ENCODE measurements at regions not wholly inside any gene's neighbourhood (a gene's known extent, or its start where the extent isn't known, plus 50 kb on each side); places are given as distances from the start of the nearest gene placed in this dataset.

- DNase-seq (ENCODE audit: low spot score), result no peak
Observed at GRCh38 chr18:77755187-77755586, 505.5 kb downstream of the GALR1 start.

- no peak for DNase-seq (ENCODE audit: low spot score)
Observed at GRCh38 chr18:77761332-77761731, 511.7 kb downstream of the GALR1 start.

- no peak for DNase-seq (ENCODE audit: low spot score)
Observed at GRCh38 chr18:77762014-77762413, 512.4 kb downstream of the GALR1 start.

GRCh38 chr18:77762642-77763041, 513.0 kb downstream of the GALR1 start:
- DNase-seq (ENCODE audit: low spot score), result no peak

- DNase-seq (ENCODE audit: low spot score), result no peak
Observed at GRCh38 chr18:77763530-77764145, 514.0 kb downstream of the GALR1 start.

- DNase-seq (ENCODE audit: low spot score), result peak; percentile 71
Observed at GRCh38 chr18:77765468-77765867, 515.8 kb downstream of the GALR1 start.

- DNase-seq (ENCODE audit: low spot score), result no peak
Observed at GRCh38 chr18:77766421-77766820, 516.8 kb downstream of the GALR1 start.

- DNase-seq (ENCODE audit: low spot score), result peak; percentile 10
Observed at GRCh38 chr18:77772177-77772576, 522.5 kb downstream of the GALR1 start.

GRCh38 chr18:77776104-77776503, 526.5 kb downstream of the GALR1 start:
- no peak for DNase-seq (ENCODE audit: low spot score)

- DNase-seq (ENCODE audit: low spot score), result no peak
Observed at GRCh38 chr18:77777163-77777562, 527.5 kb downstream of the GALR1 start.

GRCh38 chr18:77784759-77785379, 535.2 kb downstream of the GALR1 start:
- DNase-seq (ENCODE audit: low spot score), result no peak

- DNase-seq (ENCODE audit: low spot score), result no peak
Observed at GRCh38 chr18:77785415-77785975, 535.8 kb downstream of the GALR1 start.

GRCh38 chr18:77803024-77803423, 553.4 kb downstream of the GALR1 start:
- DNase-seq (ENCODE audit: low spot score), result no peak

- DNase-seq (ENCODE audit: low spot score), result no peak
Observed at GRCh38 chr18:77804382-77804781, 554.7 kb downstream of the GALR1 start.

GRCh38 chr18:77807650-77808049, 558.0 kb downstream of the GALR1 start:
- DNase-seq (ENCODE audit: low spot score), result no peak

GRCh38 chr18:77811503-77811902, 561.9 kb downstream of the GALR1 start:
- DNase-seq (ENCODE audit: low spot score), result peak; percentile 63

GRCh38 chr18:77815666-77816338, 566.2 kb downstream of the GALR1 start:
- DNase-seq (ENCODE audit: low spot score), result no peak

- no peak for DNase-seq (ENCODE audit: low spot score)
Observed at GRCh38 chr18:77818328-77818727, 568.7 kb downstream of the GALR1 start.

GRCh38 chr18:77820472-77820871, 570.8 kb downstream of the GALR1 start:
- no peak for DNase-seq (ENCODE audit: low spot score)

- DNase-seq (ENCODE audit: low spot score), result no peak
Observed at GRCh38 chr18:77821892-77822291, 572.2 kb downstream of the GALR1 start.

- no peak for DNase-seq (ENCODE audit: low spot score)
Observed at GRCh38 chr18:77822632-77823031, 573.0 kb downstream of the GALR1 start.

GRCh38 chr18:77833807-77834206, 584.2 kb downstream of the GALR1 start:
- DNase-seq (ENCODE audit: low spot score), result no peak

- peak; percentile 24 for DNase-seq (ENCODE audit: low spot score)
Observed at GRCh38 chr18:77851802-77852201, 602.2 kb downstream of the GALR1 start.
